ENCODE measurements at regions not wholly inside any gene's neighbourhood (a gene's known extent, or its start where the extent isn't known, plus 50 kb on each side); places are given as distances from the start of the nearest gene placed in this dataset.

GRCh38 chr2:125593036-125593435 is 1062.9 kb upstream of the GYPC start:
- TF ChIP-seq CTCF (IDR thresholded peaks at IDR 0.05) (no peak), EP300 (IDR thresholded peaks at IDR 0.05) (no peak)
